ENCODE measurements at regions not wholly inside any gene's neighbourhood (a gene's known extent, or its start where the extent isn't known, plus 50 kb on each side); places are given as distances from the start of the nearest gene placed in this dataset.

DNA sequence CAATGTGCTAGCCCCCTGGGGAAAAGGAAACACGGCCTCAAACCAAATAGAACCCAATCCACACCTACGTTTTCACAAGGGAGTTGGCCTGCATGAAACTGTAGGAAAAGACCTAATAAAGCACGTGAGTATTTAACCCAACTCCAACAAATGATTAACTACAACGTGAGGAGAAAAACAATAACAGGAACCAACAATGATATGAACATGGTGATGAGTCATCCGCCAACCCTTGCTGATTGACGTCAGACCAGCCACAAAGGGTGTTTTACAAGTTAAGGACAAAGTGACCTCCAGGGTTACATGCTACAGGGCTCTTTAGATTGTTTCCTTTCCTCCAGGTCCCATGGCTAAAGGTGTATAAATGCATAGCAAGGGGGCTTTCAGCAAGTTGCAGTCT, 460.5 kb downstream of the COG6 start (continued):
- TF ChIP-seq HBP1 (CRISPR knock-in tag; IDR thresholded peaks at IDR 0.05) (no peak), SMAD3 (CRISPR knock-in tag; conservative IDR thresholded peaks at IDR 0.05) (no peak), ZNF507 (tag; conservative IDR thresholded peaks at IDR 0.05) (no peak), MTA3 (IDR thresholded peaks at IDR 0.05; ENCODE audit: borderline replicate concordance) (no peak), PYGO2 (tag; IDR thresholded peaks at IDR 0.05) (no peak), ZNF589 (CRISPR knock-in tag; IDR thresholded peaks at IDR 0.05; ENCODE audit: low read depth) (no peak), DPF2 (IDR thresholded peaks at IDR 0.05) (peak; percentile 66), ZBTB34 (CRISPR knock-in tag; IDR thresholded peaks at IDR 0.05) (no peak), RBFOX2 (IDR thresholded peaks at IDR 0.05; ENCODE audit: low read depth, low read length) (no peak), C11orf30 (IDR thresholded peaks at IDR 0.05; ENCODE audit: low read depth) (no peak; the same call in 1 of the 2 replicates), FOS (IDR thresholded peaks at IDR 0.05; ENCODE audit: extremely low read depth, insufficient read length) (peak; percentile 44), ZNF280B (CRISPR knock-in tag; IDR thresholded peaks at IDR 0.05) (no peak), KHSRP (IDR thresholded peaks at IDR 0.05) (no peak), MTF1 (CRISPR knock-in tag; IDR thresholded peaks at IDR 0.05; ENCODE audit: borderline replicate concordance) (no peak), KLF10 (CRISPR knock-in tag; IDR thresholded peaks at IDR 0.05) (no peak), E2F4 (CRISPR knock-in tag; IDR thresholded peaks at IDR 0.05; ENCODE audit: low read depth) (no peak), EHMT2 (IDR thresholded peaks at IDR 0.05) (peak; percentile 64; the same call in 1 of the 2 replicates)
- TF ChIP-seq, protein P1, sequence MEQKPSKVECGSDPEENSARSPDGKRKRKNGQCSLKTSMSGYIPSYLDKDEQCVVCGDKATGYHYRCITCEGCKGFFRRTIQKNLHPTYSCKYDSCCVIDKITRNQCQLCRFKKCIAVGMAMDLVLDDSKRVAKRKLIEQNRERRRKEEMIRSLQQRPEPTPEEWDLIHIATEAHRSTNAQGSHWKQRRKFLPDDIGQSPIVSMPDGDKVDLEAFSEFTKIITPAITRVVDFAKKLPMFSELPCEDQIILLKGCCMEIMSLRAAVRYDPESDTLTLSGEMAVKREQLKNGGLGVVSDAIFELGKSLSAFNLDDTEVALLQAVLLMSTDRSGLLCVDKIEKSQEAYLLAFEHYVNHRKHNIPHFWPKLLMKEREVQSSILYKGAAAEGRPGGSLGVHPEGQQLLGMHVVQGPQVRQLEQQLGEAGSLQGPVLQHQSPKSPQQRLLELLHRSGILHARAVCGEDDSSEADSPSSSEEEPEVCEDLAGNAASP (IDR thresholded peaks at IDR 0.05), result no peak
- TF ChIP-seq, protein P2, sequence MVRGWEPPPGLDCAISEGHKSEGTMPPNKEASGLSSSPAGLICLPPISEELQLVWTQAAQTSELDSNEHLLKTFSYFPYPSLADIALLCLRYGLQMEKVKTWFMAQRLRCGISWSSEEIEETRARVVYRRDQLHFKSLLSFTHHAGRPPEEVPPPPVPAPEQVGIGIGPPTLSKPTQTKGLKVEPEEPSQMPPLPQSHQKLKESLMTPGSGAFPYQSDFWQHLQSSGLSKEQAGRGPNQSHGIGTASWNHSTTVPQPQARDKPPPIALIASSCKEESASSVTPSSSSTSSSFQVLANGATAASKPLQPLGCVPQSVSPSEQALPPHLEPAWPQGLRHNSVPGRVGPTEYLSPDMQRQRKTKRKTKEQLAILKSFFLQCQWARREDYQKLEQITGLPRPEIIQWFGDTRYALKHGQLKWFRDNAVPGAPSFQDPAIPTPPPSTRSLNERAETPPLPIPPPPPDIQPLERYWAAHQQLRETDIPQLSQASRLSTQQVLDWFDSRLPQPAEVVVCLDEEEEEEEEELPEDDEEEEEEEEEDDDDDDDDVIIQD (CRISPR knock-in tag; IDR thresholded peaks at IDR 0.05), result no peak
- TF ChIP-seq, protein P3, sequence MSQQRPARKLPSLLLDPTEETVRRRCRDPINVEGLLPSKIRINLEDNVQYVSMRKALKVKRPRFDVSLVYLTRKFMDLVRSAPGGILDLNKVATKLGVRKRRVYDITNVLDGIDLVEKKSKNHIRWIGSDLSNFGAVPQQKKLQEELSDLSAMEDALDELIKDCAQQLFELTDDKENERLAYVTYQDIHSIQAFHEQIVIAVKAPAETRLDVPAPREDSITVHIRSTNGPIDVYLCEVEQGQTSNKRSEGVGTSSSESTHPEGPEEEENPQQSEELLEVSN (IDR thresholded peaks at IDR 0.05; ENCODE audit: borderline replicate concordance in 1 of 2, extremely low read depth in 1 of 2, insufficient read depth in 1 of 2, insufficient read length in 1 of 2, low read depth in 1 of 2, low read length in 1 of 2, poor library complexity in 1 of 2, severe bottlenecking in 1 of 2), result no peak
